HG02678 (cell line): ENCODE measurements at regions not wholly inside any gene's neighbourhood (a gene's known extent, or its start where the extent isn't known, plus 50 kb on each side); places are given as distances from the start of the nearest gene placed in this dataset.

Experiments used
- ATAC-seq: cut with Tn5 transposase; IDR thresholded peaks from one replicate; pipeline ENCODE4 v1.9.1; 2021; ENCODE audit warnings: mild to moderate bottlenecking, moderate library complexity; ENCODE audit not compliant: unreplicated experiment

- ATAC-seq, result no peak
Measured at GRCh38 chr1:59077466-59078069, 219.3 kb upstream of the FGGY start.

GRCh38 chr1:59078070-59078800 lies 218.7 kb upstream of the FGGY start:
- no peak for ATAC-seq

DNA sequence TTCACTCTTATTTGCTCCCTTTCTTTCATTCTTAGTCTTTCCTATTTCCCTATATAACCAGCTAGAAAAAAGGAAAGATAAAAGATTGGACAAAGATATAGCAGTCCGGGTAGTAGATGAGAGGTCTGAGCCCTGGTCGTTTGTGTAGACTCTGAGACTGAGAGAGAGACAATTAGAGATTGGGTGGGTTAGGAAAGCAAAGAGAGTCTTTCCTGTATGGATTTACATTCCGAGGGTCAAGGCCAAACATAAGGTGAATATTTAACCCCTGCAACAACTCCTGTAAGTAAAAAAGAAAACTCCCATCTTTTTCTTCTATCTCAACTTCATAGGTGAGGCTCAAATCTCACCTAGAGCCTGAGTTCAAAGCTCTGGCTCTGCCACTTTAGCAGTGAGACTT lies 218.0 kb upstream of the FGGY start:
- no peak for ATAC-seq

GRCh38 chr1:59079434-59080140 lies 217.3 kb upstream of the FGGY start:
- no peak for ATAC-seq

- ATAC-seq, result no peak
Measured at GRCh38 chr1:59081181-59081580, 215.7 kb upstream of the FGGY start.

GRCh38 chr1:59081795-59082194 lies 215.1 kb upstream of the FGGY start:
- ATAC-seq, result no peak

DNA sequence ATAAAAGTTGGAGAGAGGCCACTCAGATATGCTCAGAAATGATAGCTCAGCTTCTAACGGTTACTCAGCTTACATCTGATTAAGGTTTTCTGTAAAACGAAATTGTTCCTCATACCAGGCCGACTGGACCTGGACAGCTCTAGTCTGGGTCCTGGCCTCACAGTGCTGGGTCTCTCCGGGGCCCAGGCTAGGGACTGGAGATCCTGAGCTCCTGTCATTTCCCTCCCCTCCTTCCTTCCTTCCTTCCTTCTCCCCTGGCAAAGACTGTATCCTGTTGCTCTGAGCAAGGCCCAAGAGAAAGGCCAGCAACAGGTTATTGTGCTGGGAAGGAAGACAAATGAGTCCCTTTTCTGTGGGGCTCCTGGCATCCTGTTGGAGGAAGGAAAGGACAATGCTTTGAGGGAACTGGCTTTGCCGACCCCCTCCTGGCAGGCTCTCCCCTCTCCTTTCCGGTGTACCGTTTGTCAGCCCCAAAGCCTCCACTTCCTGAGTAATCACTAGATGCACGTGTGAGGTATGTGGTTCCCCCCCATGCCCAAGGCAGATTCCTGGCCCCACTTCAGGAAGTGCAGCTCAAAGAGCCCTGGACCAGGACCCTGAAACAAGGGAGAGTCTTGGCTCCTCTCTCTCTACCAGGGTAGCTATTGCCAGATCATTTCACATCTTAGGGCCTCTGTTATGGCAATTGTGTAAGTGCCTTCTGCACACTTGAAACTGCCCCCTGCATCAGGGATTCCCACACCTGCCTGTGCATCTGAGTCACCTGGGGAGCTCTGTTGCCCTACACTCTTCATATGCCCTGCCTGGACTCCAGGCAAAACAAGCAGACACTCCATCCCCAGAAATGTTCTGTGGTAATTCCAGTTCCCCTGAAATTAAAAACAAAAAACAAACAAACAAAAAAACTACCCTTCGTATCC lies 212.7 kb upstream of the FGGY start:
- no peak for ATAC-seq

DNA sequence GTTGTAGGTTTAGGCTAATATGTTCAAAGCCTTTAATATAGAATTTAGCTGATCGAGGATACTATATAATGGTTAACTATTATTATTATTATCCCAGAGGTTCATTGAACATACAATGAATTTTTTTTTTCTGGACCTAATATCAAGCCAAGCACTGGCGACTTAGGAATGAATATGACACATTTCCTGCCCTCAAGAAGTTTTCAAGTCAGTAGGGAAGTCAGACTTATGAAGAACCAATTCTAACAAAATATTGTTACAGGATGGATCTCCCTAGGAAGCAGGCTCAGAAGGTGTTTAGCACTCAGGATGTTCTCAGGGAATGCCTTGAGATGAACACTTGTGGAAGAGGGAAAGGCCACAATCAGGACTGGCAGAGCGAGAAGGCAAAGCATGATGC lies 211.8 kb upstream of the FGGY start:
- no peak for ATAC-seq

DNA sequence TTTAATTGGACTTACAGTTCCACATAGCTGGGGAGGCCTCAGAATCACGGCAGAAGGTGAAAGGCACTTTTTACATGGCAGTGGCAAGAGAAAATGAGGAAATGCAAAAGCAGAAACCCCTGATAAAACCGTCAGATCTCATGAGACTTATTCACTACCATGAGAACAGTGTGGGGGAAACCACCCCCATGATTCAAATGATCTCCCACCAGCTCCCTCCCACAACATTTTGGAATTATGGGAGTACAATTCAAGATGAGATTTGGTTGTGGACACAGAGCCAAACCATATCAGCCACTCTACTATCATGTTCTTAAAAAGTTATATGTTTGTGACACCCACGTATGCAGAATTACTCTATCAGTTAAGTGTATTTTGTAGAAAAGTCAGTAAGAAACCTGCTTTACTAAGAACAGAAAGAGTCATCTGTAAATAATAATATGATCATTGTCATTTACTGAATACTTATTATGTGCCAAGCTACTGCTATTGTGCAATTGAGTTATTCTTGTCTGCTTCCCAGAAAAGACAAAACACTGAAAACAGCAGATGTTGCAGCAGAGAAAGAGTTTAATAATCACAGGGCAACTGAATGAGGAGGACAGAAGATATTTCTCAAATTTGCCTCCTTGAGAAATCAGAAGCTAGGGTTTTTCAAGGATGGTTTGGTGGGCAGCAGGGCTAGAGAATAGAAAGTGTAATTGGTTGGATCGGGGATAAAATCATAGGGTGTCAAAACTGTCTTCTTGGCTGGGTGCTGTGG lies 207.7 kb upstream of the FGGY start:
- no peak for ATAC-seq

DNA sequence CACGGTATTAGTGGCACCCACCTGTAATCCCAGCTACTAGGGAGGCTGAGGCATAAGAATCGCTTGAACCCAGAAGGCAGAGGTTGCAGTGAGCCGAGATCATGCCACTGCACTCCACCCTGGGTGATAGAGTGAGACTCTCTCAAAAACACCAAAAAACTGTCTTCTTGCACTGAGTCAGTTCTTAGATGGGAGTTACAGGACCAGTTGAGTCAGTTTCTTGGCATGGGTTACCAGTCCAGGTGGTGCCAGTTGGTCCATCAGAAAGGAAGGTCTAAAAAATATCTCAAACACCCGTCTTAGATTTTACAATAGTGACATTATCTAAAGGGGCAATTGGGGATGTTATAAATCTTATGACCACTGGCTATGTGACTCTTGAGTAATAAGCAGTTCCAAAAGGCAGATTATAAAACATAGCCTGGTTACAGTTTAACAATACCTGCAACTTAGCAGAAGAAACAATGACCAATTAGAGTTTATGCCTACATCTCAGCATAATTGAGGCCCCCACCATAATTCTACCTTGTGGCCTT lies 206.9 kb upstream of the FGGY start:
- no peak for ATAC-seq

GRCh38 chr1:59092126-59092525 lies 204.8 kb upstream of the FGGY start:
- ATAC-seq, result no peak

DNA sequence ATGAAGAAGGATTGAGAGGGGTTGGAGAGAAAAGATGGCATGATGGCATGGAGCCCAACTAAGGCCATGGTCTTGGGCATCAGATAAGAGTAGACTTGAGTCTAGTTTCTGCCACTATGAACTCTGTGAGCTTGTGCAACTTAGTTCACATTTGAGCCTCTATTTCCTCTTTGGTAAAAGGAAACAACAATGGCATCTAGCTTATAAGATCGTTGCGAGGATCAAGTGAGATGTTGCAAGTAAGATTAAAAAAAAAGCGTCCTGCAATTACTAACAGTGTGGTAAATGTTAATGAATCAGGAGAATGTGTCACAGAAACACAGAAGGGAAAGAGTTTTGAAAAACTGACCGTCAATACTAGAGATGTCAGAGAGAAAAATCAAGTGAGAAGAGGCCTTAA lies 202.9 kb upstream of the FGGY start:
- no peak for ATAC-seq

DNA sequence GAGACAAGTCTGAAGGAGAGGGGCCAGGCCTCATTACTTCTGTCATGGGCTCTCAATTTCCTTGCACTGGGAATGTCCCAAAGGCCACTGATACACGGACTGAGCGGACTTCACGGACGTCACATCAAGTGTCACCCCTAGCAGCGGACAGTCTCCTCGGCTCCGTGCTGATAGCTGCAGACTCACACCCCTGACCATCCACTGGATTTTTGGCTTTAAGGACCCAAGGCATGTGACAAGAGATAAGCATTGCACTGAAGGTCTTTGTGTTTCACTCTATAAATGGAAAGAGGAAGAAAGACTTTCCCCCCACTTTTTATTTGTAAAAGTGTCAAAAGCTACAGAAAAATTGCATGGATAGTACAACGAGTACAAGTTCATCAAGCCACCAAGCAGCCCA lies 200.4 kb upstream of the FGGY start:
- ATAC-seq, result no peak

DNA sequence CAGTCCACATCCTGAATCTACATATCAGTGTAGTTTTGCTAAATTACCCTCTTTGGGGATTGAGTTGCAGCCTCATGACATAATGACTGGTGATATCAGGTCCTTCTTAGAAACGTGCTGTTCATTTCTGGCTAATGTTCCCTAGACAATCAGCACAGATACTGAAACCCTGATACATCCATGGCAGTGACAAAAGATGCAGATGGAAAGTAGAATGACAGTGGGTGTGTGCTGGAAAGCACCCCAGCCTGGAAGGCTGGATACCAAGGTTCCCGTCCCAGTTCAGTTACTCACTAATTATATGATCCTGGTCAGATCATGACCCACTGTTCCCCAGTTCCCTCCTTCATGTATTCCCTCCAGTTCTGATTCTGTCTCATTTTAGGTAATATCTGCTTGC lies 198.2 kb upstream of the FGGY start:
- no peak for ATAC-seq

DNA sequence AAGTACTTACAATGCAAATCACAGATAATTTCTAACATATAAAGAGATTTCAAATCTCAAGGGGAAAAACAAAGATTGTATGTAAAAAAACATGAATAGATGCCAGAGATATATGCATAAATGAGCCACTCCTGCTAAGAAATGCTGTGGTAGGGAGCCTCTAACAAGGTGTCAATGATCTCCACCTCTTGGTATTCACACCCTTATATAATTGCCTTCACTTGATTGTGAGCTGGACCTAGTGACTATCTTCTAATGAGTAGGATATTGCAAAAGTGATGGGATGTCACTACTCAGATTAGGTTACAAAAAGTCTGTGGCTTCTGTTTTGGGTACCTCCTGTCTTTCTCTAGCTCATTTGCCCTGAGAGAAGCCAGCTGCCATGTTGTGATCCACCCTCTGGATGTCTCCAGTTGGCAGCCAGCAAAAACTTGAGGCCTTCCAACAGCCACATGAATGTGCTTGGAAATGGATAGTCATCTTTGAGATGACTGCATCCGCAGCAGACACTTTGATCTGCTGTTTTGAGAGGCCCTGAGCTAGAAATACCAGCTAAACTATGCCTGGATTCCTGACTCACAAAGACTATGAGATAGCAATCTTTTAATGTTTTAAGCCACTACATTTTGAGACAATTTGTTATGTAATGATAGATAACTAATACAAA lies 196.1 kb upstream of the FGGY start:
- no peak for ATAC-seq

- ATAC-seq, result no peak
Measured at GRCh38 chr1:59101518-59101917, 195.4 kb upstream of the FGGY start.

DNA sequence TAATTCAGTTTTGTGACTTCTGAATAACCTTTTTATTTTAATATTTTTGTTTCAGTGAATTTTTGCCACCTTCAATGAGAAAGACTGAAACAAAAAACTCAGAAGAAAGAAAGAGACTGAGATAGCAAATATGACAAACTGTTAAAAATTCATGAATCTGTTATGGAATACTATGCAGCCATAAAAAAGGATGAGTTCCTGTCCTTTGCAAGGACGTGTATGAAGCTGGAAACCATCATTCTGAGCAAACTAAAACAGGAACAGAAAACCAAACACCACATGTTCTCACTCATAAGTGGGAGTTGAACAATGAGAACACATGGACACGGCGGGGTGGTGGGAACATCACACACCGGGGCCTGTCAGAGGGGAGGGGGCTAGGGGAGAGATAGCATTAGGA lies 193.4 kb upstream of the FGGY start:
- ATAC-seq, result no peak

DNA sequence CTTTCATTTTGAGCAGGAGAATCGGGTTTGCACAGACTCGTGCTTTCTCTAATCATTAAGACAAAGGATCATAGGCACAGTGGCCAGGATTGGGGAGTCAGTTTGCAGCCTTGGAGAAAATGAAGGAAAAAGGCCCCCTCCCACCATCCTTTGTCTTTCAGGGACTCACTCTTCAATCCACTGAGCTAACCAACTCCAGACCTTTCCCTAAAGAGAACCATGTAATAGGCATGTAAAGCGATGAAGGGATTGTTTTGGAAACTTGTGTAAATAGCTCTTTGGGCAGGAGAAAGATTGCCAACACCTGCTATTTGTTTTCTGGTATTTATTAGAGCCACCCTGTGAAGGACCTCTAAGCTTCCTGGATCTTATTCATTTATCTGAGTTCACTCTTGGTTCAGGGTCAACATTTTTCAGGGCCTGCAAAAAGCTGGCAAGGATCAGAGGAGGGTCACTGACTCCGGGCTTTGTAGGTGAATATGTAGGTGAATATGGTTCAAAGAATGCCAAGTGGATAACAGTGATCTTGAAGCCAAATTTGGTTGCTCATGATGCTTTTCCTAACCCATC lies 192.6 kb upstream of the FGGY start:
- no peak for ATAC-seq
